Neural crest cell (in vitro differentiated cells): ENCODE measurements at regions not wholly inside any gene's neighbourhood (a gene's known extent, or its start where the extent isn't known, plus 50 kb on each side); places are given as distances from the start of the nearest gene placed in this dataset.

Experiments
- DNase-seq: peaks from one replicate; pipeline ENCODE4 v3.0.0; 2021; ENCODE audit warnings: low read depth, mixed read lengths, low spot score
- H3K27ac Mint-ChIP-seq: one replicate; pipeline ENCODE4 v1.8.0; 2021; ENCODE audit warnings: mild to moderate bottlenecking, mixed read lengths; ENCODE audit not compliant: unreplicated experiment
- H3K27me3 Mint-ChIP-seq: 2 replicates; pipeline ENCODE4 v1.8.0; 2021; ENCODE audit warnings: low read depth, mild to moderate bottlenecking, mixed read lengths
- H3K36me3 Mint-ChIP-seq: 2 replicates; pipeline ENCODE4 v1.8.0; 2021; ENCODE audit warnings: low read depth, mild to moderate bottlenecking, mixed read lengths
- H3K4me1 Mint-ChIP-seq: 2 replicates; pipeline ENCODE4 v1.8.0; 2021; ENCODE audit warnings: mixed read lengths
- H3K4me3 Mint-ChIP-seq: one replicate; pipeline ENCODE4 v1.8.0; 2021; ENCODE audit warnings: mild to moderate bottlenecking, mixed read lengths
- H3K9me3 Mint-ChIP-seq: 2 replicates; pipeline ENCODE4 v1.8.0; 2021; ENCODE audit warnings: mixed read lengths
- CTCF ChIP-seq: fragments of 200-600 bp; sonication (generic); conservative IDR thresholded peaks from 2 replicates; pipeline ENCODE4 v1.5.0; 2021; ENCODE audit warnings: antibody characterized with exemption, mild to moderate bottlenecking

- H3K9me3 Mint-ChIP-seq, result peaks cover 11% of the 10 kb centered on the region
- no peak overlapping the region for H3K27ac Mint-ChIP-seq
- TF ChIP-seq CTCF, result no peak
- no peak for DNase-seq
- no peaks in the 10 kb centered on the region for H3K27me3 Mint-ChIP-seq
- peaks cover 36% of the 10 kb centered on the region for H3K4me1 Mint-ChIP-seq
- no peaks in the 10 kb centered on the region for H3K36me3 Mint-ChIP-seq
- H3K4me3 Mint-ChIP-seq, result no peak overlapping the region
These were observed 308.7 kb downstream of the AGTPBP1 start for GRCh38 chr9:85433046-85433445.

DNA sequence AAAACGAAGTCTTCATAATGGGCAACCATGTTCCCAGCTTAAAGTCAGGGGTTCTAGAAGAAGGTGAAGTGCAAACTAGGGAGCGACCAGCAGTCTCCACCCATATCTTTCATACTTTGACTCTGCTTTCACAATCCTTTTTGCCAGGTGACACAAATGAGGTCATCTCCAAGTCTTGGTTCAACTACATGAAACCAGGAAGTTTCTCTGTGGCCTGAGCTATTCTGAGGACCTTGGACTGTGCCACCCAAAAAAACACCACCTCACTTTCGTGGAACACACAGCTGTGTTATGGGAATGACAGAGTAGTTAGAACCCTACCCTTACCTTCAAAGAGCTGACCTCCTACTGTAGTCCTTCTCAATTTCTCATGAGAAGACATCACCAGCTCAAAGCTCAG lies 309.2 kb downstream of the AGTPBP1 start:
- Mint-ChIP-seq H3K4me1 (peaks cover 40% of the 10 kb centered on the region), H3K27me3 (no peaks in the 10 kb centered on the region), H3K27ac (no peak overlapping the region), H3K4me3 (no peak overlapping the region), H3K9me3 (peaks cover 7% of the 10 kb centered on the region), H3K36me3 (no peaks in the 10 kb centered on the region)
- TF ChIP-seq CTCF, result no peak
- no peak for DNase-seq

DNA sequence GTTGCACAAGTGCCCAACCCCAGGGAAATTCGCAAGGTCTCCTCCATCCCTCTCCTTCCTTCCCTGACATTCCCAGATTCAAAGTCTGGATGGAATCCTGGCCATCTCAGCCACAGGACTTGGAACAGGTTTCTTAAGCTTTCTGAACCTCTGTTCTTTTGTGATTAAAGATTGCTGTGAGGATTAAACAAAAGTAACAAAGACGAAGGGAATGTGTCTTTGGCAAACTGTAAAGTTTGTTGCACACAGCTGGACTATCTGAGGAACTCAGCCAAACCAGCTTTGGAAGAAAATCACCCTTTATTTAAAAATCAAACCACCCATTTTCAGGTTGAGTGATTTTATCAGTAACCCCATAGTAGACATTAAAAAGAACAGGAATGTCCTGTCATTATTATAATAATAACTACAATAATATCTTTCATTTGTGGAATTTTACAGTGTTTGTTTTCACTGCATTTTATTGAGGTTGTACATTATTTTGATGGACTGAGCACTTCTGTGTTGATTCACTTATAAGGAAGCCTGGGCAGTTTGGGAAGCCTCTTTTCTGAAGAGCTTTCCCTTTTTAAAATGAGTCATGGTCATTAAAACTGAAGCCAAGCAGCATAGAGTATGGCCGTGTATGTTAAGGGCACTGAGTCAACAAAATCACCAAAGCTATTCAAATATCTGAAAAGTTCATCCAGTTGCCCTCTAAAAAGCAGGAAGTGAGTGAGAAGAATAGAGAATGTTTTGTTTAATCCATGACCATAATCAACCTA lies 310.2 kb downstream of the AGTPBP1 start:
- no peak for TF ChIP-seq CTCF
- DNase-seq, result no peak
- Mint-ChIP-seq H3K4me3 (no peak overlapping the region), H3K9me3 (peaks cover 6% of the 10 kb centered on the region), H3K27ac (no peak overlapping the region), H3K36me3 (no peaks in the 10 kb centered on the region), H3K27me3 (no peaks in the 10 kb centered on the region), H3K4me1 (peaks cover 47% of the 10 kb centered on the region)

DNA sequence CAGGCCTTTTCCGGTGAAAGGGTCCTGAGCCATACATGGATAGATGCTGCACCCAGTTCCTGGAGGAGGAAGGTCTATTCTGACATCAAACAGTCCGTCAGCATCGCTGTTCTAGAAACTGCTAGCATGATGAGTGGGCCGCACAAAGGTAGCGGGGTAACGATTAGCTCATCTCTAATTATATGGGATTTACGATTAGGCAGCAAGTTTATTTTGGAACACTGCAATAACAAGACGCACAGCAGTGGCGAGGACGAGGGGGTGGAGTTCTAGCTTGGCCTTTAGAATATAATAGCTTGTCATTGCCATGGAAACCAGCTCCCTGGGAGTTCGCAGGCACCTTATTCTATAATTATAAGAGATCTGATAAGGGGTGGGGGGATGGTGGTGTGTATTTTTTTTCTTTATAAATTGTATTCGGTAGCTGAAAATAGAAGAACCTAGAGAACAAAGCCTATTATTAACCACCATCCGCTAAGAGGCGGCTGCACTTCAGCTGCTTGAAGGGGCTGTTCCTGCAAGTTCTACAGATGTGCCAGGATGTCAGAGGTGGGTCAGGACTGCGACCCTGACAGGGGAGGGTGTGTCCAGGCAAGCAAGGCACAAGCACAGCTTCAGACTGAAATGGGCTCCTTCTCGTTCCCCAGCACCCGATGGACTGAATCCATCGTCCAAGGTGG lies 311.0 kb downstream of the AGTPBP1 start:
- H3K36me3 Mint-ChIP-seq, result no peaks in the 10 kb centered on the region
- peaks cover 51% of the 10 kb centered on the region for H3K4me1 Mint-ChIP-seq
- H3K9me3 Mint-ChIP-seq, result peaks cover 3% of the 10 kb centered on the region
- H3K27ac Mint-ChIP-seq, result no peak overlapping the region
- no peak for TF ChIP-seq CTCF
- H3K4me3 Mint-ChIP-seq, result peak overlapping the region; percentile 50
- no peaks in the 10 kb centered on the region for H3K27me3 Mint-ChIP-seq
- DNase-seq, result no peak

DNA sequence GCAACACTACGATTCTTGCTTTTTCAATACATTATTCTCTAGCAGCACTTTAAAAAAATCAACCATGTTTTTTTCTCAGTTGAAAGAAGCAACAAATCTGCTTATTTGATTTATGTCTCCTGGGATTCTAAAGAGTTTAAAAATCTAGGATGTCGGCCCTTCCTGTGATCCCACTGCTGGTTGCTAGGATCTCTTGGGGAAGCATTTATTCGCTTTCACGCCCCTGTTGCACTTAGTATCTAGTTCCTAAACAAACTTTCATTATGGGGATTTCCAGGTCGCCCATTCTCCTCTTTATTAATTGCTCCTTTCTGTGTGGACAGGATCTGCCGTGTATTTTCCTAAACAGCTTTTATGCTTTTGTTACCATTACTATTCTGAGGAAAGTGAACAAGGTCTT lies 313.5 kb downstream of the AGTPBP1 start:
- no peaks in the 10 kb centered on the region for H3K36me3 Mint-ChIP-seq
- peak overlapping the region; percentile 0 for H3K4me3 Mint-ChIP-seq
- TF ChIP-seq CTCF, result no peak
- peaks cover 56% of the 10 kb centered on the region for H3K4me1 Mint-ChIP-seq
- peaks cover 6% of the 10 kb centered on the region for H3K9me3 Mint-ChIP-seq
- no peaks in the 10 kb centered on the region for H3K27me3 Mint-ChIP-seq
- H3K27ac Mint-ChIP-seq, result no peak overlapping the region
- no peak for DNase-seq
